OCI-LY7 (cell line): ENCODE measurements at regions not wholly inside any gene's neighbourhood (a gene's known extent, or its start where the extent isn't known, plus 50 kb on each side); places are given as distances from the start of the nearest gene placed in this dataset.

Experiments
- BruUV-seq: library from RNA; stranded (reverse); fragments of 400-500 nt; replicated peaks from 2 replicates; lab custom pipeline; 2021; lab: Mats Ljungman, UMichigan
- CTCF ChIA-PET: fragments of 300-600 bp; sonication (Branson Sonifier 250); formaldehyde crosslinking; loops from one replicate; lab custom pipeline; 2022; ENCODE audit warnings: antibody characterized with exemption; ENCODE audit not compliant: unreplicated experiment; lab: Charles Lee
- POLR2A ChIA-PET: fragments of 300-600 bp; sonication (Branson Sonifier 250); formaldehyde crosslinking; loops from one replicate; lab custom pipeline; 2022; ENCODE audit warnings: antibody characterized with exemption; lab: Charles Lee
- DNase-seq: peaks from one replicate; pipeline ENCODE4 v3.0.0-alpha.2; 2015; ENCODE audit warnings: low spot score
- H2AFZ ChIP-seq: fragments of 200-600 bp; sonication (generic), shearing (Covaris generic); 2 replicates; pipeline ENCODE4 v1.6.1; 2014; ENCODE audit warnings: mild to moderate bottlenecking, antibody characterized with exemption, low read length, moderate library complexity
- H3K27ac ChIP-seq: fragments of 200-600 bp; sonication (generic); 2 replicates; pipeline ENCODE4 v1.5.1; 2014; ENCODE audit warnings: mixed run types, low read depth, mild to moderate bottlenecking, moderate library complexity, low read length, inconsistent platforms; ENCODE audit not compliant: poor library complexity, severe bottlenecking
- H3K36me3 ChIP-seq: fragments of 200-600 bp; sonication (generic); 2 replicates; pipeline ENCODE4 v1.6.1; 2014; ENCODE audit warnings: mild to moderate bottlenecking, antibody characterized with exemption, low read length, moderate library complexity, mixed read lengths; ENCODE audit not compliant: insufficient read depth
- H3K4me1 ChIP-seq: fragments of 200-600 bp; sonication (generic); 2 replicates; pipeline ENCODE4 v1.5.1; 2014; ENCODE audit warnings: mild to moderate bottlenecking, low read length; ENCODE audit not compliant: insufficient read depth, poor library complexity, severe bottlenecking
- H3K4me2 ChIP-seq: fragments of 200-600 bp; sonication (generic); 2 replicates; pipeline ENCODE4 v1.6.1; 2014; ENCODE audit warnings: mild to moderate bottlenecking, low read length
- H3K4me3 ChIP-seq: fragments of 200-600 bp; sonication (generic); 2 replicates; pipeline ENCODE4 v1.5.1; 2014; ENCODE audit warnings: mild to moderate bottlenecking, low read depth, low read length; ENCODE audit not compliant: poor library complexity, severe bottlenecking
- H3K79me2 ChIP-seq: fragments of 200-600 bp; sonication (generic); 2 replicates; pipeline ENCODE4 v1.6.1; 2016; ENCODE audit warnings: low read depth, mild to moderate bottlenecking, low read length, moderate library complexity, mixed read lengths; ENCODE audit not compliant: insufficient read depth
- H3K9me2 ChIP-seq: fragments of 200-600 bp; sonication (generic); 2 replicates; pipeline ENCODE4 v1.6.1; 2016; ENCODE audit warnings: mild to moderate bottlenecking, low read length, mixed read lengths; ENCODE audit not compliant: insufficient read depth
- H3K9me3 ChIP-seq: fragments of 200-600 bp; sonication (generic); 2 replicates; pipeline ENCODE4 v1.6.1; 2014; ENCODE audit warnings: mild to moderate bottlenecking, mixed run types, low read length, mixed read lengths
- H4K20me1 ChIP-seq: fragments of 200-600 bp; sonication (generic); 2 replicates; pipeline ENCODE4 v1.6.1; 2014; ENCODE audit warnings: mild to moderate bottlenecking, antibody characterized with exemption, low read length, moderate library complexity, mixed read lengths; ENCODE audit not compliant: insufficient read depth
- EZH2phosphoT487 ChIP-seq: fragments of 200-600 bp; sonication (generic); IDR thresholded peaks from 2 replicates; pipeline ENCODE4 v1.6.1; 2018; ENCODE audit warnings: low read depth, borderline replicate concordance, mild to moderate bottlenecking, mixed run types, antibody characterized with exemption, low read length, moderate library complexity, mixed read lengths
- intact Hi-C: fragments of 100-400 bp; cut with micrococcal nuclease; formaldehyde crosslinking; loops from one replicate; pipeline ENCODE4 v1.10.0; 2022; ENCODE audit not compliant: unreplicated experiment
- TF ChIP-seq, protein P1 (sequence below): fragments of 200-600 bp; sonication (generic); conservative IDR thresholded peaks from 2 replicates; pipeline ENCODE4 v1.5.1; 2014; ENCODE audit warnings: mild to moderate bottlenecking, antibody characterized with exemption, low read length, moderate library complexity, mixed read lengths

DNA sequence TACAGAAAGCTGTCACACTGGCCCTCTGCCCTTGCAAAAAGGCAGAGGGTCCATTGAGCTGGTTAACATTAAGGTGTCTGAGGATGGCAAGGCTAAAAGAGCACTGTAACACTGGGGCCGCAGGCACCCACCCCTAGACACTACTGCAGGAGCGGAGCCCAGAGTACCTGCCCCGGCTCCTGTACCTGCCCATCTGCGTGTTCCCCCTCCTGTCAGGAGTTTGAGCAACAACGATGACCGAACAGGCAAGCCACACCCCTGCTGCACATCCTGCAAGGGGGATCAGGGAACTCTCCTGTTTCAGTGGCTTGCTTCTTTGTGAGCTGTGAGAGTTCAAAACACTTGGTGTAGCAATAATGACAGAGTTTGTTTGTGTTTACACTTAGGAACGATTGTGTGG is 117.4 kb upstream of the STARD13 start:
- H4K20me1 ChIP-seq = no peaks in the 10 kb centered on the region
- no peaks in the 10 kb centered on the region for H3K79me2 ChIP-seq
- intact Hi-C loops = no loop called here
- H3K4me1 ChIP-seq = no peaks in the 10 kb centered on the region
- no peaks in the 10 kb centered on the region for H3K9me2 ChIP-seq
- ChIA-PET CTCF (no interaction called here), POLR2A (interaction anchor here (0.6 kb wide), 1 partner anchor 1133 kb away, joined by 3 read pairs; no protein-coding TSS in a partner anchor)
- no peak overlapping the region for H3K4me3 ChIP-seq
- H2AFZ ChIP-seq = no peak overlapping the region
- no peak for DNase-seq
- no peak for TF ChIP-seq EZH2phosphoT487
- TF ChIP-seq, protein P1, sequence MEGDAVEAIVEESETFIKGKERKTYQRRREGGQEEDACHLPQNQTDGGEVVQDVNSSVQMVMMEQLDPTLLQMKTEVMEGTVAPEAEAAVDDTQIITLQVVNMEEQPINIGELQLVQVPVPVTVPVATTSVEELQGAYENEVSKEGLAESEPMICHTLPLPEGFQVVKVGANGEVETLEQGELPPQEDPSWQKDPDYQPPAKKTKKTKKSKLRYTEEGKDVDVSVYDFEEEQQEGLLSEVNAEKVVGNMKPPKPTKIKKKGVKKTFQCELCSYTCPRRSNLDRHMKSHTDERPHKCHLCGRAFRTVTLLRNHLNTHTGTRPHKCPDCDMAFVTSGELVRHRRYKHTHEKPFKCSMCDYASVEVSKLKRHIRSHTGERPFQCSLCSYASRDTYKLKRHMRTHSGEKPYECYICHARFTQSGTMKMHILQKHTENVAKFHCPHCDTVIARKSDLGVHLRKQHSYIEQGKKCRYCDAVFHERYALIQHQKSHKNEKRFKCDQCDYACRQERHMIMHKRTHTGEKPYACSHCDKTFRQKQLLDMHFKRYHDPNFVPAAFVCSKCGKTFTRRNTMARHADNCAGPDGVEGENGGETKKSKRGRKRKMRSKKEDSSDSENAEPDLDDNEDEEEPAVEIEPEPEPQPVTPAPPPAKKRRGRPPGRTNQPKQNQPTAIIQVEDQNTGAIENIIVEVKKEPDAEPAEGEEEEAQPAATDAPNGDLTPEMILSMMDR = no peak
- H3K4me2 ChIP-seq = no peak overlapping the region
- BruUV-seq = no TSS peak
- H3K9me3 ChIP-seq = no peaks in the 10 kb centered on the region
- no peaks in the 10 kb centered on the region for H3K36me3 ChIP-seq
- H3K27ac ChIP-seq = no peak overlapping the region

DNA sequence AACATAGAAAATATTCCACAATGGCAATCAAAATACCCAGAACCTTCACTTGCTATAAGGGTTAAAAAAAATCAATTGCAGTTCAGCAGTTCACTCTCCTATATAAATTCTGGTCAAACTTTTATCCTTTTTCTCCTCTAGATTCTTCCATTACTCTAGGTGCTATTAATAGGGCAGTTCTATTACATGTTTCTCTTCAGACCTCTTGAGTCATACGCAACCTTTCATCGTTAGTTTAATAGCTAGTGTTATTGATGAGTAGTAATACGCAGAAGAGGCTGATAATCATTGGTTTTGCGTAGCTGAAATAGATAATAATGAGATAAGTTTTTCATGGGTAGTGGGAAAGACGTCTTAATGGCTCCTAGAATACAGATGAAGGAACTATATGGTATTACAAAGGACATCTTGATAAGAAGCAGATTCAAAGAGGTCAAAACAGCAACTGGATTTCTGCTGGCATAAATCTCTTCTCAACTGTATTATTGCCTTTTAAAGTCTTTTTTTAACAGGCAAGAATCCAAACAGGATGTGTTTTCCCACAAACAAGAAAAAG is 118.3 kb upstream of the STARD13 start:
- no peaks in the 10 kb centered on the region for H3K9me3 ChIP-seq
- no peak for TF ChIP-seq EZH2phosphoT487
- TF ChIP-seq, protein P1 = no peak
- CTCF ChIA-PET = no interaction called here
- BruUV-seq = no TSS peak
- POLR2A ChIA-PET = no interaction called here
- H3K27ac ChIP-seq = no peak overlapping the region
- no peaks in the 10 kb centered on the region for H3K4me1 ChIP-seq
- H3K9me2 ChIP-seq = no peaks in the 10 kb centered on the region
- H4K20me1 ChIP-seq = no peaks in the 10 kb centered on the region
- no peak overlapping the region for H2AFZ ChIP-seq
- DNase-seq = no peak
- no peak overlapping the region for H3K4me3 ChIP-seq
- H3K4me2 ChIP-seq = no peak overlapping the region
- intact Hi-C loops = no loop called here
- no peaks in the 10 kb centered on the region for H3K36me3 ChIP-seq
- H3K79me2 ChIP-seq = no peaks in the 10 kb centered on the region

DNA sequence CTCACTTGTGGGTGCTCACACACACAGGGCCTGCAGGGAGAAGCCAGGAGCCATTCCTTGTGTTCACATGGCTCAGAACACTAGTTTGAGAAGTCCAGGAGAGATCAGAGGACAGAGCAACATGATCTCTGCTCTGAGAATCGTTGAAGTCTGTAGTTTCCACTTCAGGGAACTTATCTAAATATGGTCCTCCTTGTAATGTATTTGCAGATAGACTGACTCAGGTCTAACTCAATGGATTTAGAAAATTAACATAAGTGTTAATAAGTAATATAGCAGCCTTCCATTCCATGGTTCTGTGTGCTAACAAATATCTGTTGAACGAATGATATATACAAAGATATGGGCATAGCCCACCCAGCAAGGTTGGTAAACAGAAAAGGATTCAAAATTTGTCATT is 119.8 kb upstream of the STARD13 start:
- Histone ChIP-seq H3K9me2 (no peaks in the 10 kb centered on the region), H3K4me2 (no peak overlapping the region), H3K27ac (no peak overlapping the region), H3K4me1 (no peaks in the 10 kb centered on the region), H2AFZ (no peak overlapping the region), H3K79me2 (no peaks in the 10 kb centered on the region), H3K4me3 (no peak overlapping the region), H3K9me3 (no peaks in the 10 kb centered on the region), H4K20me1 (no peaks in the 10 kb centered on the region), H3K36me3 (no peaks in the 10 kb centered on the region)
- no TSS peak for BruUV-seq
- intact Hi-C loops = no loop called here
- POLR2A ChIA-PET = interaction anchor here (0.6 to 1.3 kb wide), 5 partner anchors 17 to 208 kb away, joined by 3 read pairs; no protein-coding TSS in a partner anchor
- no peak for DNase-seq
- TF ChIP-seq, protein P1 = no peak
- no peak for TF ChIP-seq EZH2phosphoT487
- CTCF ChIA-PET = no interaction called here
